NCI-H2227 (cell line): ENCODE measurements at regions not wholly inside any gene's neighbourhood (a gene's known extent, or its start where the extent isn't known, plus 50 kb on each side); places are given as distances from the start of the nearest gene placed in this dataset.
"Not testable (repeated sequence)": the region's sequence is repeated elsewhere in the genome, so short reads cannot be mapped to it uniquely, and the experiment has no call there.

Source experiments
- DNase-seq: peaks from one replicate; lab custom pipeline; 2025; ENCODE audit not compliant: unreplicated experiment; lab: John Stamatoyannopoulos, UW

GRCh38 chr11:44387825-44388224 lies 77.9 kb upstream of the ALX4 start:
- no peak for DNase-seq

GRCh38 chr11:44388828-44389657 lies 79.1 kb upstream of the ALX4 start:
- DNase-seq, result no peak

- no peak for DNase-seq
Measured at GRCh38 chr11:44389963-44390605, 80.1 kb upstream of the ALX4 start.

DNA sequence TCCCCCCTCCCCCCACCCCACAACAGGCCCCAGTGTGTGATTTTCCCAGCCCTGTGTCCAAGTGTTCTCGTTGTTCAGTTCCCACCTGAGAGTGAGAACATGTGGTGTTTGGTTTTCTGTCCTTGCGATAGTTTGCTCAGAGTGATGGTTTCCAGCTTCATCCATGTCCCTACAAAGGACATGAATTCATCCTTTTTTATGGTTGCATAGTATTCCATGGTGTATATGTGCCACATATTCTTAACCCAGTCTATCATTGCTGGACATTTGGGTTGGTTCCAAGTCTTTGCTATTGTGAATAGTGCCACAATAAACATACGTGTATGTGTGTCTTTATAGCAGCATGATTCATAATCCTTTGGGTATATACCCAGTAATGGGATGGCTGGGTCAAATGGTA lies 81.1 kb upstream of the ALX4 start:
- not testable (repeated sequence) for DNase-seq

- not testable (repeated sequence) for DNase-seq
Measured at GRCh38 chr11:44396746-44397145, 86.8 kb upstream of the ALX4 start.

- no peak for DNase-seq
Measured at GRCh38 chr11:44397586-44398178, 87.7 kb upstream of the ALX4 start.

- DNase-seq, result no peak
Measured at GRCh38 chr11:44398266-44399030, 88.5 kb upstream of the ALX4 start.

- no peak for DNase-seq
Measured at GRCh38 chr11:44399968-44400367, 90.0 kb upstream of the ALX4 start.

GRCh38 chr11:44400431-44400830 lies 90.5 kb upstream of the ALX4 start:
- no peak for DNase-seq

DNA sequence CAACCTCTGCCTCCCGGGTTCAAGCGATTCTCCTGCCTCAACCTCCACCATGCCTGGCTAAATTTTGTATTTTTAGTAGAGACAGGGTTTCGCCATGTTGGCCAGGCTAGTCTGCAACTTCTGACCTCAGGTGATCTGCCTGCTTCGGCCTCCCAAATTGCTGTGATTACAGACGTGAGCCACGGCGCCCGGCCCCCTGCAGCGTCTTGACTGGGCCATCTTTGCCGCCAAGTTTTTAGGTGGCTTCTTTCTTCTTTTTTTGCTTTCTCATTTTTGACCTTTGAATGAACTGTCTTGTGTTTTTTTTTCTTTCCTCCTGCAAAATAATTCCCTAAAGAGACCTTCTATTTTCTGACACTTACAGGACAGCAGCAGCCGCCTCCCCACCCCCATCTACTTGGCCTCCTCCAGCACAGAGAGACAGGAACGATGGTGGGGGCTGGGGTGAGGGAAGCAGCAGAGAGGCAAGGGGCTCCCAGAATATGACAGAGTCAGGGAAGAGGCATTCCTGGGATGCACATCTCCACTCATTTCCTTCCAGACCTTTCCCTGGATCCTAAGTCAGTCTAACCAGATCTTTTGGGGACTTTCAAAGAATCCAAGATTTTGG lies 92.6 kb upstream of the ALX4 start:
- no peak for DNase-seq

GRCh38 chr11:44403176-44403575 lies 93.2 kb upstream of the ALX4 start:
- no peak for DNase-seq

GRCh38 chr11:44403587-44404273 lies 93.8 kb upstream of the ALX4 start:
- no peak for DNase-seq

- DNase-seq, result no peak
Measured at GRCh38 chr11:44404301-44404700, 94.4 kb upstream of the ALX4 start.

DNA sequence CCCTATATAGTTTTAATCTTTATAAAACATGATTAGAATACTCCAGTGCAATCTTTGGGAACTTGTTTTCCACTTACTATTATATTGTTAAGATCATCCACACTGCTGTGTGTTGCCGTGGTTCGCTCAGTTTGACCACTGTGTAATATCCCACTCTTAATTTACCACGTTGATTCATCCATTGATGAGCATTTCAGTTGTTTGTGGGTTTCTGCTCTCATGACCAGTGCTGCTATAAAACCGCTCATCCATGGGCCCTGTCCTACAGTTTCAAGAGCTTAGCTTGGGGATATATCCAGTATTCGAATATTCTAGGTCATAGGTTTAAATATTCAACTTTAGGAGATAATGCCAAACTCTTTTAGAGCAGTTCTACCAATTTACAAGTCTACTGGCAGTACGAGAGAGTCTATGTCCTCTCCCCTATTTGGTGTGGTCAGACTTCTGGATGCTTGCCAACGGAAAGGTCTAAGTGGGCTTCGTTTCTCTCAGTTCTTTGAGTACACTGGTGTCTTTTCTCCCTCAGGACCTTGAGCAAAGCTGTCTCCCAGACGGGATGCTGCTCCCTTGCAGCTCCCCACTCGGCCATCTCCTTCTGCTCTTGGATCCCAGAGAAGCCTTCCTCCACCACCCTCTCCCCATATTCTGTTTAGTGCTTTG lies 94.9 kb upstream of the ALX4 start:
- DNase-seq, result no peak

DNA sequence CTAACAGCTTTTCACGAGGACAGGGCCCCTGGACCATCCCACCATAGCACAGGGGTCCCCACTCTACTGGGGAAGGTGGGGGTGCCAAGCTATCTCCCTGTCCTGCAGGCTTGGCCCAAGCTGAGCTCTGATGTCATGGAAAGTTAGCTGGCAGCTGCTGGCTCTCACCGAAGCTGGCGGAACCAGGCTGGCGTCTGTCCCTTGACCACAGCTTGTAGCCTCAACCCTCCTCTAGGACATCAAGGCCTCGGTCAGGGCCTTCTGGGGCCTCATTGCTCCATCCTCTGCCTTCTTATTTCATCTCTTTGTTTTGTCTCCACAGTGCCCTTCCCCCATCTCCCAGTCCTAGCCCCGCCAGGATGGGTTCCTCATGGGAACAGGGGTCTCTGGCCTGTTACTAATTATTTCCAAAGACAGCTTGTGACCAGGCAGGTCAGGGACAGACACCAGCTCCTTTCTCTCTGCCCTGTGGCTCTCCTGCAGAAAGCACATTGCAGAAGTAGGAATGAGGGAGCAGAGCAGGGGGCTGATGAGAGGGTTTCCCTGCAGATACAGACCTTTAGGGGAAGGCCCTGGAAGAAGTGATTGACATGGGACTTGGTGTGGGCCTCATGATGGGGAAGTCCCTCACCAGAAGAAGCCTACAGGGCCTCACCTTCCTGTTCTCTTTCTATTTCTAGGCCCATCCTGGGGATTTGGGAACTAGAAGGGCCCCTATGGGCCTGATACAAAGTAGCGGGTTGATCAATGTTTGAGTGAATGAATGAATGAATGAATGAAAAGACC lies 97.5 kb upstream of the ALX4 start:
- no peak for DNase-seq

DNA sequence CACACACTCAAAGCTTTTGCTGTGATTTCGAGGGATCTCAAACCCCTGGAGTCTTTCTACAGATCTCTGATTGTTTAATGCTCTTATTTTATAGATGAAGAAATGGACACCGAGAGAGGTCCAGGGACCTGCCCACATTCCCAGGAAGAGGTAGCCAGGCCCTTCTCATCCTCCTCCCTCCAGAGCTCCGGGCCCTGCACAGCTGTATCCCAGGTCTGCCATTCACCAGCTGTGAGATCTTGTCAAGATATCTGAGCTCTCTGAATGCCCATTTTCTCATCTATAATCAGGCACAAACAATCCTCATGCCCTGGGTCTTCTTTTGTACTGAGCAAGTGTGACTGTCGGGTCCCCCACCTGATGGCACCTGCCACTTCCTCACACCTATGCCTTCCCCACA lies 98.2 kb upstream of the ALX4 start:
- no peak for DNase-seq

GRCh38 chr11:44408711-44409470 lies 99.0 kb upstream of the ALX4 start:
- no peak for DNase-seq

DNA sequence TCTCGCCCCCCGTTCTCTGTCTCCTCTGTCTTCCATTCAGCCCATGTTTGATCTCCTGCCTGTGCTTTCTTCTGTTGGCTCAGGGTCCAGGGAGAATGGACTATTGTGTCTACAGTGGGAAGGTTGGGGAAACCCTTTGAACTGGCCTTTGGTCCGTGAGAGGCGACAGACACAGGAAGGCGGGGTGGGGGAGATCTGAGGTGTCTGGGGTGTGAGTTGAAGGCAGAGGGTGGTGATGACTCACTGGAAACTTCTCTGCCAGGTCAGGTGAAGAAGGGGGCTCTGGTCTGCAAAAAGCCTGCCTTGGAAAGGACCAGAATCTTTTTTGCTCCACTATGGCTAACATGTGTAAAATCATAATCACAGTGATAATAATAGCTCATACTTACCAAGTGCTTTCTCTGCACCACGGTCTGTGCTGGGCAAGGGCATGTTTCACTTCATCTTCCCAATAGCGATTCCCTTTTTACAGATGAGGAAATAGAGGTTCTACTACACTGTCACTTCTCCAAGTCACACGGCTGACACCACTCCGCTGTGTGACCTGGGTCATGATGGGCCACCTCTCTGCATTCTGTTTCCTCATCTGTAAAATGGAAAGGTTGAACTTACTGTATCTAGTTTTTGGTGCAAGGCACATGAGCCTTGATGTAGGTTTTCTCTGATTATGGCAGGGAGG lies 99.8 kb upstream of the ALX4 start:
- DNase-seq, result no peak
